Panc1 (cell line): ENCODE measurements at regions not wholly inside any gene's neighbourhood (a gene's known extent, or its start where the extent isn't known, plus 50 kb on each side); places are given as distances from the start of the nearest gene placed in this dataset.

ENCODE experiments used
- ATAC-seq: fragments of 200-7000 bp; cut with Tn5 transposase; 2 replicates; pipeline ENCODE4 v1.9.1; 2020; ENCODE audit warnings: mild to moderate bottlenecking, moderate library complexity
- BruUV-seq: library from RNA; stranded (reverse); fragments of 400-500 nt; replicated peaks from 2 replicates; lab custom pipeline; 2021; lab: Mats Ljungman, UMichigan
- CTCF ChIA-PET: fragments of 300-600 bp; sonication (Branson Sonifier 250); formaldehyde crosslinking; loops from one replicate; lab custom pipeline; 2022; ENCODE audit warnings: antibody characterized with exemption; lab: Charles Lee
- POLR2A ChIA-PET: fragments of 300-600 bp; sonication (Branson Sonifier 250); formaldehyde crosslinking; loops from one replicate; lab custom pipeline; 2022; ENCODE audit warnings: antibody characterized with exemption; lab: Charles Lee
- DNase-seq: peaks from one replicate; pipeline ENCODE4 v3.0.0-alpha.2; 2010; ENCODE audit warnings: low read depth, low spot score
- H3K27ac ChIP-seq: 2 replicates; pipeline ENCODE4 v1.5.1; 2011; ENCODE audit warnings: mild to moderate bottlenecking, low read length, inconsistent platforms
- H3K27me3 ChIP-seq: fragments of 200-500 bp; sonication (Bioruptor generic); 2 replicates; pipeline ENCODE4 v1.6.0; 2014; ENCODE audit warnings: low read length, inconsistent platforms; ENCODE audit not compliant: control insufficient read depth, insufficient read depth
- H3K36me3 ChIP-seq: fragments of 200-500 bp; sonication (Bioruptor generic); 2 replicates; pipeline ENCODE4 v1.5.1; 2014; ENCODE audit warnings: inconsistent platforms, mild to moderate bottlenecking, low read length, moderate library complexity; ENCODE audit not compliant: control insufficient read depth, insufficient read depth
- H3K4me1 ChIP-seq: 2 replicates; pipeline ENCODE4 v1.5.1; 2011; ENCODE audit warnings: inconsistent platforms, mild to moderate bottlenecking, low read length, moderate library complexity; ENCODE audit not compliant: control insufficient read depth, insufficient read depth
- H3K4me3 ChIP-seq, 2 experiments: 2 replicates each; pipeline ENCODE4 v1.5.1; 2011 to 2012; ENCODE audit warnings: low read depth in 2 of 2, low read length in 2 of 2, mild to moderate bottlenecking in 2 of 2, inconsistent platforms in 1 of 2, moderate library complexity in 1 of 2
- H3K9me3 ChIP-seq: fragments of 200-500 bp; sonication (Bioruptor generic); 2 replicates; pipeline ENCODE4 v1.5.1; 2014; ENCODE audit warnings: low read depth, mild to moderate bottlenecking, inconsistent platforms, low read length, moderate library complexity; ENCODE audit not compliant: control insufficient read depth, insufficient read depth
- POLR2AphosphoS5 ChIP-seq: IDR thresholded peaks from 2 replicates; pipeline ENCODE4 v1.6.1; 2012; ENCODE audit warnings: mild to moderate bottlenecking, low read depth, low read length, moderate library complexity
- SIN3A ChIP-seq: IDR thresholded peaks from 2 replicates; pipeline ENCODE4 v1.6.1; 2012; ENCODE audit warnings: low read depth, mild to moderate bottlenecking, low read length, moderate library complexity, borderline replicate concordance; ENCODE audit not compliant: insufficient read depth
- TCF7L2 ChIP-seq: IDR thresholded peaks from 2 replicates; pipeline ENCODE4 v1.6.1; 2011; ENCODE audit warnings: mild to moderate bottlenecking, low read depth, low read length, inconsistent platforms
- in situ Hi-C: cut with HindIII; loops from 2 replicates; pipeline ENCODE4 v1.10.0; 2016; ENCODE audit warnings: low sequenced_read_pairs, low pct_unique_long_range_greater_than_20kb
- intact Hi-C: fragments of 100-400 bp; cut with micrococcal nuclease; formaldehyde crosslinking; loops from one replicate; pipeline ENCODE4 v1.10.0; 2022; ENCODE audit not compliant: unreplicated experiment
- TF ChIP-seq, protein P1 (sequence below): fragments of 450-650 bp; IDR thresholded peaks from 2 replicates; pipeline ENCODE4 v1.5.1; 2017; ENCODE audit warnings: mild to moderate bottlenecking
- TF ChIP-seq, protein P2 (sequence below), 2 experiments: IDR thresholded peaks; 2 replicates each; pipeline ENCODE4 v1.6.1; 2011 to 2012; ENCODE audit warnings: low read depth in 2 of 2, control low read depth in 1 of 2, low read length in 1 of 2, mild to moderate bottlenecking in 1 of 2, moderate library complexity in 1 of 2; ENCODE audit not compliant: insufficient read depth in 1 of 2

DNA sequence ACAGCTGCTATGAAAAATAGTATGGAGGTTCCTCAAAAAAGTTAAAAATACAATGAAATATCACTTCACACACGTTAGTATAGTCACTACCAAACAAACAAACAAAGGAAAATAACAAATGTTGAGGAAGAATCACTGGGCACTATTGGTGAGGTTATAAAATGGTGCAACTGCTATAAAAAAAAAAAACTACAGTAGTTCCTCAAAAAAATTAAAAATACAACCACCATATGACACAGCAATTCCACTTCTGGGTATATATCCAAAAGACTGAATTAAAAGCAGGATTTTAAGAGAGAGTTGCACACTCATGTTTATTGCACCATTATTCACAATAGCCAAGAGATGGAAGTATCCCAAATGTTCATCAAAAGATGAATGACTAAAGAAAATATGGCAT is 80.9 kb upstream of the POU3F3 start:
- ChIA-PET POLR2A (no interaction called here), CTCF (no interaction called here)
- TF ChIP-seq, protein P1, sequence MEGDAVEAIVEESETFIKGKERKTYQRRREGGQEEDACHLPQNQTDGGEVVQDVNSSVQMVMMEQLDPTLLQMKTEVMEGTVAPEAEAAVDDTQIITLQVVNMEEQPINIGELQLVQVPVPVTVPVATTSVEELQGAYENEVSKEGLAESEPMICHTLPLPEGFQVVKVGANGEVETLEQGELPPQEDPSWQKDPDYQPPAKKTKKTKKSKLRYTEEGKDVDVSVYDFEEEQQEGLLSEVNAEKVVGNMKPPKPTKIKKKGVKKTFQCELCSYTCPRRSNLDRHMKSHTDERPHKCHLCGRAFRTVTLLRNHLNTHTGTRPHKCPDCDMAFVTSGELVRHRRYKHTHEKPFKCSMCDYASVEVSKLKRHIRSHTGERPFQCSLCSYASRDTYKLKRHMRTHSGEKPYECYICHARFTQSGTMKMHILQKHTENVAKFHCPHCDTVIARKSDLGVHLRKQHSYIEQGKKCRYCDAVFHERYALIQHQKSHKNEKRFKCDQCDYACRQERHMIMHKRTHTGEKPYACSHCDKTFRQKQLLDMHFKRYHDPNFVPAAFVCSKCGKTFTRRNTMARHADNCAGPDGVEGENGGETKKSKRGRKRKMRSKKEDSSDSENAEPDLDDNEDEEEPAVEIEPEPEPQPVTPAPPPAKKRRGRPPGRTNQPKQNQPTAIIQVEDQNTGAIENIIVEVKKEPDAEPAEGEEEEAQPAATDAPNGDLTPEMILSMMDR = no peak
- TF ChIP-seq, protein P2, sequence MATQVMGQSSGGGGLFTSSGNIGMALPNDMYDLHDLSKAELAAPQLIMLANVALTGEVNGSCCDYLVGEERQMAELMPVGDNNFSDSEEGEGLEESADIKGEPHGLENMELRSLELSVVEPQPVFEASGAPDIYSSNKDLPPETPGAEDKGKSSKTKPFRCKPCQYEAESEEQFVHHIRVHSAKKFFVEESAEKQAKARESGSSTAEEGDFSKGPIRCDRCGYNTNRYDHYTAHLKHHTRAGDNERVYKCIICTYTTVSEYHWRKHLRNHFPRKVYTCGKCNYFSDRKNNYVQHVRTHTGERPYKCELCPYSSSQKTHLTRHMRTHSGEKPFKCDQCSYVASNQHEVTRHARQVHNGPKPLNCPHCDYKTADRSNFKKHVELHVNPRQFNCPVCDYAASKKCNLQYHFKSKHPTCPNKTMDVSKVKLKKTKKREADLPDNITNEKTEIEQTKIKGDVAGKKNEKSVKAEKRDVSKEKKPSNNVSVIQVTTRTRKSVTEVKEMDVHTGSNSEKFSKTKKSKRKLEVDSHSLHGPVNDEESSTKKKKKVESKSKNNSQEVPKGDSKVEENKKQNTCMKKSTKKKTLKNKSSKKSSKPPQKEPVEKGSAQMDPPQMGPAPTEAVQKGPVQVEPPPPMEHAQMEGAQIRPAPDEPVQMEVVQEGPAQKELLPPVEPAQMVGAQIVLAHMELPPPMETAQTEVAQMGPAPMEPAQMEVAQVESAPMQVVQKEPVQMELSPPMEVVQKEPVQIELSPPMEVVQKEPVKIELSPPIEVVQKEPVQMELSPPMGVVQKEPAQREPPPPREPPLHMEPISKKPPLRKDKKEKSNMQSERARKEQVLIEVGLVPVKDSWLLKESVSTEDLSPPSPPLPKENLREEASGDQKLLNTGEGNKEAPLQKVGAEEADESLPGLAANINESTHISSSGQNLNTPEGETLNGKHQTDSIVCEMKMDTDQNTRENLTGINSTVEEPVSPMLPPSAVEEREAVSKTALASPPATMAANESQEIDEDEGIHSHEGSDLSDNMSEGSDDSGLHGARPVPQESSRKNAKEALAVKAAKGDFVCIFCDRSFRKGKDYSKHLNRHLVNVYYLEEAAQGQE (IDR thresholded peaks at IDR 0.05; ENCODE audit: insufficient read depth in 1 of 2, low read depth in 2 of 2, low read length in 1 of 2) = no peak
- TF ChIP-seq POLR2AphosphoS5 = no peak
- TF ChIP-seq TCF7L2 = no peak
- no peak for TF ChIP-seq SIN3A
- ATAC-seq = no peak
- H3K4me1 ChIP-seq = no peaks in the 10 kb centered on the region
- no peak overlapping the region for H3K27ac ChIP-seq
- H3K36me3 ChIP-seq = no peaks in the 10 kb centered on the region
- no peak for DNase-seq
- no peaks in the 10 kb centered on the region for H3K9me3 ChIP-seq
- in situ Hi-C loops = no loop called here
- no peak overlapping the region for H3K4me3 ChIP-seq
- intact Hi-C loops = no loop called here
- no TSS peak for BruUV-seq
- no peaks in the 10 kb centered on the region for H3K27me3 ChIP-seq

DNA sequence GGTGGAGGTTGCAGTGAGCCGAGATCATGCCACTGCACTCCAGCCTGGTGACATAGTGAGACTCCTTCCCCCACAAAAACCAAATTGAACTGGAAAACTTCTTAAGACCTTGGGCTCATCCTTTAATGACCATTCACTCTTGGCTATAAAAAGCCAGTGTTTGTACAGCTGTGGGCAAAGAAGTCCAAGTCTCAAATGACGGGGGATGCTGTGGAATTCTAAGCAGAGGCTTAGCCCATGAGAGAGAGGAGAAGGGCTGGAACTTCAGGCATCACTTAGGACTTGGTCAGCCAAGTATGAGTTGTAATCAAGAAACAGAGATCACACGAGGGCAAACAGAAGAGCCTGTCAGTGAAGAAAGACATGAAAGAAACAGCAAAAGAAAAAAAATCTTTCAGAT is 79.3 kb upstream of the POU3F3 start:
- POLR2A ChIA-PET = no interaction called here
- no peak for TF ChIP-seq POLR2AphosphoS5
- TF ChIP-seq, protein P1 = no peak
- TF ChIP-seq, protein P2 (IDR thresholded peaks at IDR 0.05; ENCODE audit: insufficient read depth in 1 of 2, low read depth in 2 of 2, low read length in 1 of 2) = no peak
- no peak for TF ChIP-seq TCF7L2
- no peak for TF ChIP-seq SIN3A
- intact Hi-C loops = no loop called here

More for the DNA sequence above, 79.3 kb upstream of the POU3F3 start:
- Histone ChIP-seq H3K36me3 (no peaks in the 10 kb centered on the region), H3K4me1 (no peaks in the 10 kb centered on the region), H3K9me3 (no peaks in the 10 kb centered on the region), H3K27ac (no peak overlapping the region), H3K4me3 (no peak overlapping the region), H3K27me3 (no peaks in the 10 kb centered on the region; the same call in 1 of the 2 replicates)
- CTCF ChIA-PET = no interaction called here
- in situ Hi-C loops = no loop called here
- ATAC-seq = no peak
- BruUV-seq = no TSS peak
- no peak for DNase-seq
